CD14-positive monocyte (primary cell): ENCODE measurements at regions not wholly inside any gene's neighbourhood (a gene's known extent, or its start where the extent isn't known, plus 50 kb on each side); places are given as distances from the start of the nearest gene placed in this dataset.

Experiments
- DNase-seq, 3 donors: peaks; one replicate each; pipeline ENCODE4 v3.0.0-alpha.2; 2011 to 2022
- H2AFZ ChIP-seq: 2 replicates; pipeline ENCODE4 v1.6.0; 2012; ENCODE audit warnings: mild to moderate bottlenecking, low read depth, low read length, inconsistent platforms; ENCODE audit not compliant: insufficient read depth, poor library complexity, severe bottlenecking
- H3K27ac ChIP-seq, 2 donors: 1 replicate in 1 of 2; 2 replicates in 1 of 2; pipeline ENCODE4 v1.5.1; 2012 to 2013; ENCODE audit warnings: low read length in 2 of 2, control low read depth in 1 of 2, inconsistent platforms in 1 of 2, low read depth in 1 of 2, mild to moderate bottlenecking in 1 of 2
- H3K27me3 ChIP-seq, 2 donors: one replicate each; pipeline versions ENCODE4 v1.6.0 to v1.6.1; 2011 to 2013; ENCODE audit warnings: low read length in 2 of 2; ENCODE audit not compliant: control insufficient read depth in 2 of 2, insufficient read depth in 2 of 2
- H3K36me3 ChIP-seq, 2 donors: replicated peaks in 1 of 2; 1 replicate in 1 of 2; 2 replicates in 1 of 2; pipeline versions ENCODE4 v1.5.1 to v1.6.1; 2012 to 2013; ENCODE audit warnings: low read length in 2 of 2, control low read depth in 1 of 2, inconsistent platforms in 1 of 2, mild to moderate bottlenecking in 1 of 2; ENCODE audit not compliant: insufficient read depth in 2 of 2, control insufficient read depth in 1 of 2
- H3K4me1 ChIP-seq, 2 donors: 1 replicate in 1 of 2; 2 replicates in 1 of 2; pipeline versions ENCODE4 v1.5.1 to v1.6.1; 2012 to 2013; ENCODE audit warnings: low read length in 2 of 2, control low read depth in 1 of 2, inconsistent platforms in 1 of 2, mild to moderate bottlenecking in 1 of 2, moderate library complexity in 1 of 2; ENCODE audit not compliant: insufficient read depth in 2 of 2, control insufficient read depth in 1 of 2
- H3K4me2 ChIP-seq: replicated peaks from 2 replicates; pipeline ENCODE3; 2012; ENCODE audit warnings: low read length, moderate library complexity, mild to moderate bottlenecking; ENCODE audit not compliant: poor library complexity, severe bottlenecking; ENCODE audit errors: extremely low read depth
- H3K4me3 ChIP-seq, 3 experiments: fragments of 200-600 bp in 1 of 3; sonication (generic) in 1 of 3; replicated peaks in 1 of 3; 1 replicate in 2 of 3; 2 replicates in 1 of 3; pipeline ENCODE4 v1.5.1; 2011 to 2013; ENCODE audit warnings: low read length in 3 of 3, mild to moderate bottlenecking in 3 of 3, control low read depth in 2 of 3, low read depth in 2 of 3, inconsistent platforms in 1 of 3, moderate library complexity in 1 of 3
- H3K79me2 ChIP-seq: 2 replicates; pipeline ENCODE4 v1.6.0; 2012; ENCODE audit warnings: mild to moderate bottlenecking, control low read depth, inconsistent platforms, low read length, moderate library complexity; ENCODE audit not compliant: insufficient read depth
- H3K9ac ChIP-seq: 2 replicates; pipeline ENCODE4 v1.6.0; 2017; ENCODE audit warnings: low read length, mild to moderate bottlenecking; ENCODE audit not compliant: insufficient read depth, poor library complexity, severe bottlenecking
- H3K9me3 ChIP-seq, 2 donors: replicated peaks in 1 of 2; 1 replicate in 1 of 2; 2 replicates in 1 of 2; pipeline versions ENCODE4 v1.5.1 to v1.6.1; 2012 to 2013; ENCODE audit warnings: low read length in 2 of 2, control low read depth in 1 of 2; ENCODE audit not compliant: control insufficient read depth in 1 of 2, insufficient read depth in 1 of 2
- H4K20me1 ChIP-seq: 2 replicates; pipeline ENCODE4 v1.6.0; 2012; ENCODE audit warnings: mild to moderate bottlenecking, low read length, control low read depth, moderate library complexity; ENCODE audit not compliant: insufficient read depth
- H3K27ac Mint-ChIP-seq, 7 donors: one replicate each; pipeline ENCODE4 v1.8.0; 2020; ENCODE audit warnings: mild to moderate bottlenecking in 7 of 7, mixed read lengths in 7 of 7, moderate library complexity in 6 of 7, inconsistent platforms in 2 of 7
- H3K27me3 Mint-ChIP-seq, 3 donors: one replicate each; pipeline ENCODE4 v1.8.0; 2021 to 2022; ENCODE audit warnings: low read depth in 3 of 3, mild to moderate bottlenecking in 3 of 3, mixed read lengths in 3 of 3, moderate library complexity in 3 of 3, inconsistent platforms in 1 of 3
- H3K36me3 Mint-ChIP-seq, 2 donors: one replicate each; pipeline ENCODE4 v1.8.0; 2020; ENCODE audit warnings: mixed read lengths in 2 of 2, inconsistent platforms in 1 of 2, mild to moderate bottlenecking in 1 of 2
- H3K4me1 Mint-ChIP-seq: one replicate; pipeline ENCODE4 v1.8.0; 2020; ENCODE audit warnings: mild to moderate bottlenecking, mixed read lengths
- H3K4me3 Mint-ChIP-seq, 2 donors: one replicate each; pipeline ENCODE4 v1.8.0; 2020; ENCODE audit warnings: mild to moderate bottlenecking in 2 of 2, mixed read lengths in 2 of 2, moderate library complexity in 1 of 2
- H3K9me3 Mint-ChIP-seq, 7 donors: one replicate each; pipeline ENCODE4 v1.8.0; 2020 to 2022; ENCODE audit warnings: mixed read lengths in 7 of 7, mild to moderate bottlenecking in 6 of 7, moderate library complexity in 6 of 7, inconsistent platforms in 2 of 7
- WGBS: methylation state at CpG from one replicate; pipeline ENCODE4 v1.1.5; 2013; ENCODE audit warnings: missing lambda C conversion rate; ENCODE audit not compliant: insufficient coverage; 5-methylcytosine and 5-hydroxymethylcytosine counted together
- intact Hi-C, 2 donors: fragments of 100-400 bp; cut with micrococcal nuclease; formaldehyde crosslinking; loops; one replicate each; pipeline versions ENCODE4 v1.15.0 to v1.15.1; 2023
- TF ChIP-seq, protein P1 (sequence below): fragments of 200-600 bp; IDR thresholded peaks from one replicate; pipeline ENCODE4 v1.8.0; 2022; ENCODE audit warnings: antibody characterized with exemption, mild to moderate bottlenecking

DNA sequence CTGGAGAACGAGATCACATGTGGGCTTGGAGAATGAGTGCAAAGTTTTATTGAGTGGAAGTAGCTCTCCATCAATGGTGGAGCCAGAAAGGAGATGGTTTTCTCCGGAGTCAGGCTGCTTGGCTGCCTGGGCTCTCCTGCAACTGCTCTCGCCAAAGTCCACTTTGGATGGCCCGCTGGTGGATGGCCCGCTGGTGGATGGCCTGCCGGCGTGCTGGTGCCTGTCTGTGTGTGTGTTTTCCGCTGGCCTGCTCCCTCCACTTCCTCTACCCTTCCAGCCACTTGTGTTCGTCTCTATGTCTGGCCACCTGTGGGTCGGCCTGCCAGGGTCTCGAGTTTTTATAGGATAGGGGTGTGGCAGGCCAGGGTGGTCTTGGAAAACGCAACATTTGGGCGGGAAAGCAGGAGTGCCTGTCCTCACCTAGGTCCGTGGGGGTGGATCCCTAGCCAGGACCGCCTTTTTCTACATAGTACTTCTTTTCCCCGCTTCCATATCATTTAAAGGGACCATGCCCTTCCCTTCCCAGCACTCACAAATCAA is 1292.1 kb upstream of the PIK3C3 start:
- Histone ChIP-seq H3K27me3 (no peaks in the 10 kb centered on the region), H3K9me3 (peaks cover 9 to 14% of the 10 kb centered on the region in 2 donors), H3K4me3 (no peak overlapping the region), H2AFZ (no peak overlapping the region), H3K9ac (no peak overlapping the region), H3K27ac (no peak overlapping the region), H4K20me1 (no peaks in the 10 kb centered on the region), H3K36me3 (no peaks in the 10 kb centered on the region), H3K79me2 (no peaks in the 10 kb centered on the region), H3K4me2 (no peak overlapping the region), H3K4me1 (no peaks in the 10 kb centered on the region)
- WGBS = 95% methylated on average over 7 of the region's 16 CpGs
- Mint-ChIP-seq H3K4me3 (no peak overlapping the region), H3K27ac (no peak overlapping the region), H3K4me1 (no peaks in the 10 kb centered on the region), H3K27me3 (no peaks in the 10 kb centered on the region), H3K36me3 (no peaks in the 10 kb centered on the region), H3K9me3 (peaks cover 0 to 7% (median 0%) of the 10 kb centered on the region in 7 donors)
- TF ChIP-seq, protein P1, sequence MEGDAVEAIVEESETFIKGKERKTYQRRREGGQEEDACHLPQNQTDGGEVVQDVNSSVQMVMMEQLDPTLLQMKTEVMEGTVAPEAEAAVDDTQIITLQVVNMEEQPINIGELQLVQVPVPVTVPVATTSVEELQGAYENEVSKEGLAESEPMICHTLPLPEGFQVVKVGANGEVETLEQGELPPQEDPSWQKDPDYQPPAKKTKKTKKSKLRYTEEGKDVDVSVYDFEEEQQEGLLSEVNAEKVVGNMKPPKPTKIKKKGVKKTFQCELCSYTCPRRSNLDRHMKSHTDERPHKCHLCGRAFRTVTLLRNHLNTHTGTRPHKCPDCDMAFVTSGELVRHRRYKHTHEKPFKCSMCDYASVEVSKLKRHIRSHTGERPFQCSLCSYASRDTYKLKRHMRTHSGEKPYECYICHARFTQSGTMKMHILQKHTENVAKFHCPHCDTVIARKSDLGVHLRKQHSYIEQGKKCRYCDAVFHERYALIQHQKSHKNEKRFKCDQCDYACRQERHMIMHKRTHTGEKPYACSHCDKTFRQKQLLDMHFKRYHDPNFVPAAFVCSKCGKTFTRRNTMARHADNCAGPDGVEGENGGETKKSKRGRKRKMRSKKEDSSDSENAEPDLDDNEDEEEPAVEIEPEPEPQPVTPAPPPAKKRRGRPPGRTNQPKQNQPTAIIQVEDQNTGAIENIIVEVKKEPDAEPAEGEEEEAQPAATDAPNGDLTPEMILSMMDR = no peak
- intact Hi-C loops = no loop called here
- DNase-seq = no peak

DNA sequence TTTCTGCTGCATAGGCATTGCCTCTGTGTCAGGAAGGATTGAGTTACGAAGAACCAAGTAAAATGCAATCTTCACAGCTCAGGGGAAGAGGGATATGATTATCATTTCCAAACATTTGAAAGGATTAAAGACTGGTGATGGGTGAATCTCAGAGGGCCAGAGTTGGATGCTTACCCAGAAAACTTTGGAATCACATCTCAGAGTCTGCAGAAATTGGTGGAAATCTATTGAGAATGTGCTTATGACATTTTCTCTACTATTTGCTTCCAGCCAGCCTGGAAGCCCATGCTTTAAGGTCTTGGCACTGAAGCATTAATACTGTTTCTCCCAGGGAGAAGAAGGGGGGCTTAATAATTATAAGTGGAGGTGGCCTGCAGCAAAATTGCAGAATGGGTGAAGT is 1301.4 kb upstream of the PIK3C3 start:
- H3K4me1 Mint-ChIP-seq = no peaks in the 10 kb centered on the region
- Histone ChIP-seq H3K4me3 (no peak overlapping the region), H3K9me3 (no peaks in the 10 kb centered on the region), H2AFZ (no peak overlapping the region), H3K4me2 (no peak overlapping the region), H3K4me1 (no peaks in the 10 kb centered on the region), H4K20me1 (no peaks in the 10 kb centered on the region), H3K9ac (no peak overlapping the region), H3K79me2 (no peaks in the 10 kb centered on the region), H3K36me3 (no peaks in the 10 kb centered on the region), H3K27ac (no peak overlapping the region), H3K27me3 (no peaks in the 10 kb centered on the region)
- H3K9me3 Mint-ChIP-seq = peaks cover 0 to 9% (median 1%) of the 10 kb centered on the region in 7 donors
- no peak for DNase-seq
- intact Hi-C loops = no loop called here
- H3K27me3 Mint-ChIP-seq = no peaks in the 10 kb centered on the region
- no peak overlapping the region for H3K27ac Mint-ChIP-seq
- no CpG with 5 or more reads among the region's 1 CpG for WGBS
- no peak overlapping the region for H3K4me3 Mint-ChIP-seq
- no peaks in the 10 kb centered on the region for H3K36me3 Mint-ChIP-seq
- TF ChIP-seq, protein P1 = no peak
